Bronchial epithelial cell (primary cell): ENCODE measurements at regions not wholly inside any gene's neighbourhood (a gene's known extent, or its start where the extent isn't known, plus 50 kb on each side); places are given as distances from the start of the nearest gene placed in this dataset.

ENCODE experiments used
- DNase-seq: peaks from one replicate; pipeline ENCODE4 v3.0.0-alpha.2; 2010; ENCODE audit warnings: low read depth
- FAIRE-seq: peaks from 2 replicates; lab custom pipeline; 2011; peaks lifted over from hg19 to GRCh38; lab: Jason Lieb, UNC
- H3K27me3 ChIP-seq: 2 replicates; pipeline ENCODE4 v1.5.1; 2011; ENCODE audit warnings: low read length; ENCODE audit not compliant: control insufficient read depth, insufficient read depth
- H3K36me3 ChIP-seq: 2 replicates; pipeline ENCODE4 v1.5.1; 2011; ENCODE audit warnings: low read length; ENCODE audit not compliant: control insufficient read depth, insufficient read depth
- H3K4me3 ChIP-seq: 2 replicates; pipeline ENCODE4 v1.5.1; 2011; ENCODE audit warnings: mild to moderate bottlenecking, low read depth, low read length, control low read depth
- TF ChIP-seq, protein P1 (sequence below): IDR thresholded peaks from 2 replicates; pipeline ENCODE4 v1.5.1; 2011; ENCODE audit warnings: mild to moderate bottlenecking, moderate library complexity, low read length, control low read depth, inconsistent platforms; ENCODE audit not compliant: insufficient read depth, severe bottlenecking

- no peaks in the 10 kb centered on the region for H3K27me3 ChIP-seq
- H3K4me3 ChIP-seq: no peak overlapping the region
- TF ChIP-seq, protein P1, sequence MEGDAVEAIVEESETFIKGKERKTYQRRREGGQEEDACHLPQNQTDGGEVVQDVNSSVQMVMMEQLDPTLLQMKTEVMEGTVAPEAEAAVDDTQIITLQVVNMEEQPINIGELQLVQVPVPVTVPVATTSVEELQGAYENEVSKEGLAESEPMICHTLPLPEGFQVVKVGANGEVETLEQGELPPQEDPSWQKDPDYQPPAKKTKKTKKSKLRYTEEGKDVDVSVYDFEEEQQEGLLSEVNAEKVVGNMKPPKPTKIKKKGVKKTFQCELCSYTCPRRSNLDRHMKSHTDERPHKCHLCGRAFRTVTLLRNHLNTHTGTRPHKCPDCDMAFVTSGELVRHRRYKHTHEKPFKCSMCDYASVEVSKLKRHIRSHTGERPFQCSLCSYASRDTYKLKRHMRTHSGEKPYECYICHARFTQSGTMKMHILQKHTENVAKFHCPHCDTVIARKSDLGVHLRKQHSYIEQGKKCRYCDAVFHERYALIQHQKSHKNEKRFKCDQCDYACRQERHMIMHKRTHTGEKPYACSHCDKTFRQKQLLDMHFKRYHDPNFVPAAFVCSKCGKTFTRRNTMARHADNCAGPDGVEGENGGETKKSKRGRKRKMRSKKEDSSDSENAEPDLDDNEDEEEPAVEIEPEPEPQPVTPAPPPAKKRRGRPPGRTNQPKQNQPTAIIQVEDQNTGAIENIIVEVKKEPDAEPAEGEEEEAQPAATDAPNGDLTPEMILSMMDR: no peak
- DNase-seq (no peak), FAIRE-seq (no peak)
- H3K36me3 ChIP-seq: no peaks in the 10 kb centered on the region
These were observed 1054.4 kb upstream of the SPRY2 start for GRCh38 chr13:81395368-81395767.

- DNase-seq (no peak), FAIRE-seq (no peak)
- Histone ChIP-seq H3K36me3 (no peaks in the 10 kb centered on the region), H3K4me3 (no peak overlapping the region), H3K27me3 (no peaks in the 10 kb centered on the region)
- TF ChIP-seq, protein P1: no peak
These were observed 1053.7 kb upstream of the SPRY2 start for GRCh38 chr13:81394640-81395039.

DNA sequence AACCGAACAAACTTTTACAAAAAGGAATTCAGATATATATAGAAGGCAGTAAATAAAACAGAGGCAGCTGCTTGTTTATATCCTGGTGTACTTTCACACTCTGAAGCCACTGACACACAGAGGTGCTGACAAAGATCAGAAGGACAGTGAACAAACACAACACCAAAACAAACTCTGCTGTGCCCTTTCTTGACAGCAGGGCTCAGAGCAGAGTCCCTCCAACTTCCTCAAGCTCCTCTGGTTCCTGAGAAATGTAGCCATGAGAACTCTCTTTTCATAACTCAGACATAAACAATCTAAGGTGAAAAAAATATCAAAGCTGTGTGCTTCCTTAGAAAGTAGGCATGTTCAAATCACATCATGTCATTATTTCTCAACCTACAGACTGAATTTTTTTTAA lies 1052.8 kb upstream of the SPRY2 start:
- H3K36me3 ChIP-seq: no peaks in the 10 kb centered on the region
- FAIRE-seq (no peak), DNase-seq (no peak)
- TF ChIP-seq, protein P1: no peak
- no peak overlapping the region for H3K4me3 ChIP-seq
- no peaks in the 10 kb centered on the region for H3K27me3 ChIP-seq

DNA sequence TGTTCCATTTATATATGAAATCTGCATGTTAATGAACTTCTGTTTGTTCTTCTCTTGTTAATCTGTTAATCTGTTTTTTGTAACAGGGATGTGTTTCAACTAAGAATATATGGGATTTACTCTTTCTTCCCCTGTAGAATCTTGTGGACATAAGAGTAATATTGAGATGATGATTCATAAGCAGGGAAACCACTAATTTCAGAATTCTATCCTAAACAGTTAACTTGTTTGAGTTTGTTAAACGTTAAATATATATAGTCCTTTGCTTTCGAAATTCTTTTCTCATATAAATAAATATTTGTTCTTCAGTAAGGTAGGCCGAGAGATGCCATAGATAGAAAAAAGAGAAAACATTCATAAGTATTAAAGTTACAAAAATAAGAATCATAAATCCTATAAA lies 1052.2 kb upstream of the SPRY2 start:
- TF ChIP-seq, protein P1: no peak
- Histone ChIP-seq H3K36me3 (no peaks in the 10 kb centered on the region), H3K27me3 (no peaks in the 10 kb centered on the region), H3K4me3 (no peak overlapping the region)
- FAIRE-seq (no peak), DNase-seq (no peak)

GRCh38 chr13:81388400-81388799 lies 1047.5 kb upstream of the SPRY2 start:
- H3K36me3 ChIP-seq: no peaks in the 10 kb centered on the region
- no peak overlapping the region for H3K4me3 ChIP-seq
- H3K27me3 ChIP-seq: no peaks in the 10 kb centered on the region
- DNase-seq (no peak), FAIRE-seq (no peak)
- TF ChIP-seq, protein P1: no peak

DNA sequence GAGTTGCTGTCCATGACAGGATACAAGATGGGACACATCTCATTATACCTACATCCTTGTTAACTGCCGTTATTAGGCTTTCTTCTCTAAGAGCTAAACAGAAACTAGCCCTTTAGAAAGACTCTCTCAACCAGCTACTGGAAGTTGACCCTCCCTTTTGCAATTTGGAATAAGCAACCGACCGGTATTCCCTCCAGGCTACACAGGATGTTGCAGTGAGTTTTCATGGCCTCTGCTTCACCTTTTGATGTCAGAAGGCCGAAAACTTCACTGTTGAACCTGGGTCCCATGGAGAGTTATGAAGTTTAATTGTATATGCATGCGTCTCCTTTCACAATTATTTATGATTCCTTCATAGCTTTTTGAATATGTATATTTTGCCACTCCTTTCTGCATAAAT lies 1042.5 kb upstream of the SPRY2 start:
- Histone ChIP-seq H3K36me3 (no peaks in the 10 kb centered on the region), H3K4me3 (no peak overlapping the region), H3K27me3 (no peaks in the 10 kb centered on the region)
- DNase-seq (no peak), FAIRE-seq (no peak)
- TF ChIP-seq, protein P1: no peak
